ENCODE measurements at regions not wholly inside any gene's neighbourhood (a gene's known extent, or its start where the extent isn't known, plus 50 kb on each side); places are given as distances from the start of the nearest gene placed in this dataset.

GRCh38 chr13:85590231-85590931, 208.8 kb downstream of the SLITRK6 start:
- no peak overlapping the region for H3K9ac ChIP-seq
- no peak overlapping the region for H2AFZ ChIP-seq
- no peak overlapping the region for H3K4me2 ChIP-seq (ENCODE audit: unreplicated experiment)
- TF ChIP-seq EZH2 (IDR thresholded peaks at IDR 0.05; ENCODE audit: insufficient read depth, poor library complexity, severe bottlenecking) (no peak), EZH2phosphoT487 (IDR thresholded peaks at IDR 0.05; ENCODE audit: insufficient read depth, low read depth) (no peak)
- H3K4me1 ChIP-seq (ENCODE audit: insufficient read depth) = no peaks in the 10 kb centered on the region
- no peaks in the 10 kb centered on the region for H3F3A ChIP-seq (ENCODE audit: insufficient read depth)
- in situ Hi-C loops (cut with MboI) = no loop called here
- DNase-seq = no peak
- no peaks in the 10 kb centered on the region for H3K9me3 ChIP-seq (ENCODE audit: low read depth)
- H3K27me3 ChIP-seq (replicated peaks; ENCODE audit: insufficient read depth) = no peaks in the 10 kb centered on the region
- H3K27ac ChIP-seq = no peak overlapping the region
- H3K4me3 ChIP-seq = no peak overlapping the region
- H3K36me3 ChIP-seq (ENCODE audit: low read depth) = no peaks in the 10 kb centered on the region
- no peaks in the 10 kb centered on the region for H3K9me2 ChIP-seq (ENCODE audit: insufficient read depth)
- H4K20me1 ChIP-seq (ENCODE audit: insufficient read depth) = no peaks in the 10 kb centered on the region
- no peaks in the 10 kb centered on the region for H3K79me2 ChIP-seq (ENCODE audit: insufficient read depth)
- WGBS, 2 experiments (ENCODE audit: low coverage in 1 of 2, low lambda C conversion rate in 2 of 2, missing lambda C conversion rate in 2 of 2) = 14 to 23% methylated on average over 2 of the region's 2 CpGs

- no peak overlapping the region for H2AFZ ChIP-seq
- no peaks in the 10 kb centered on the region for H3K9me2 ChIP-seq (ENCODE audit: insufficient read depth)
- no peak for DNase-seq
- H3K9ac ChIP-seq = no peak overlapping the region
- no peaks in the 10 kb centered on the region for H3F3A ChIP-seq (ENCODE audit: insufficient read depth)
- H3K4me1 ChIP-seq (ENCODE audit: insufficient read depth) = no peaks in the 10 kb centered on the region
- no peaks in the 10 kb centered on the region for H3K79me2 ChIP-seq (ENCODE audit: insufficient read depth)
- H3K4me3 ChIP-seq = no peak overlapping the region
- no peaks in the 10 kb centered on the region for H4K20me1 ChIP-seq (ENCODE audit: insufficient read depth)
- WGBS, 2 experiments (ENCODE audit: low coverage in 1 of 2, low lambda C conversion rate in 2 of 2, missing lambda C conversion rate in 2 of 2) = 26 to 34% methylated on average over 5 of the region's 5 CpGs
- in situ Hi-C loops (cut with MboI) = no loop called here
- TF ChIP-seq EZH2 (IDR thresholded peaks at IDR 0.05; ENCODE audit: insufficient read depth, poor library complexity, severe bottlenecking) = no peak
- TF ChIP-seq EZH2phosphoT487 (IDR thresholded peaks at IDR 0.05; ENCODE audit: insufficient read depth, low read depth) = no peak
- no peaks in the 10 kb centered on the region for H3K27me3 ChIP-seq (replicated peaks; ENCODE audit: insufficient read depth)
- no peaks in the 10 kb centered on the region for H3K9me3 ChIP-seq (ENCODE audit: low read depth)
- no peak overlapping the region for H3K4me2 ChIP-seq (ENCODE audit: unreplicated experiment)
- no peak overlapping the region for H3K27ac ChIP-seq
- H3K36me3 ChIP-seq (ENCODE audit: low read depth) = no peaks in the 10 kb centered on the region
Measured at GRCh38 chr13:85589021-85589420, 210.2 kb downstream of the SLITRK6 start.

- H3K36me3 ChIP-seq (ENCODE audit: low read depth) = no peaks in the 10 kb centered on the region
- no peak overlapping the region for H2AFZ ChIP-seq
- no peak overlapping the region for H3K27ac ChIP-seq
- H3K79me2 ChIP-seq (ENCODE audit: insufficient read depth) = no peaks in the 10 kb centered on the region
- no peak for TF ChIP-seq EZH2phosphoT487 (IDR thresholded peaks at IDR 0.05; ENCODE audit: insufficient read depth, low read depth)
- no peak for TF ChIP-seq EZH2 (IDR thresholded peaks at IDR 0.05; ENCODE audit: insufficient read depth, poor library complexity, severe bottlenecking)
- H3K27me3 ChIP-seq (replicated peaks; ENCODE audit: insufficient read depth) = no peaks in the 10 kb centered on the region
- H3K9me2 ChIP-seq (ENCODE audit: insufficient read depth) = no peaks in the 10 kb centered on the region
- no peak for DNase-seq
- H3F3A ChIP-seq (ENCODE audit: insufficient read depth) = no peaks in the 10 kb centered on the region
- no peaks in the 10 kb centered on the region for H3K9me3 ChIP-seq (ENCODE audit: low read depth)
- H3K4me1 ChIP-seq (ENCODE audit: insufficient read depth) = no peaks in the 10 kb centered on the region
- WGBS, 2 experiments (ENCODE audit: low coverage in 1 of 2, low lambda C conversion rate in 2 of 2, missing lambda C conversion rate in 2 of 2) = 31 to 39% methylated on average over 3 of the region's 3 CpGs
- no peak overlapping the region for H3K4me3 ChIP-seq
- in situ Hi-C loops (cut with MboI) = no loop called here
- H3K9ac ChIP-seq = no peak overlapping the region
- no peak overlapping the region for H3K4me2 ChIP-seq (ENCODE audit: unreplicated experiment)
- H4K20me1 ChIP-seq (ENCODE audit: insufficient read depth) = no peaks in the 10 kb centered on the region
Measured at GRCh38 chr13:85588359-85588758, 210.9 kb downstream of the SLITRK6 start.

- Histone ChIP-seq H3K36me3 (ENCODE audit: low read depth) (no peaks in the 10 kb centered on the region), H4K20me1 (ENCODE audit: insufficient read depth) (no peaks in the 10 kb centered on the region), H3K79me2 (ENCODE audit: insufficient read depth) (no peaks in the 10 kb centered on the region), H3K27ac (no peak overlapping the region), H2AFZ (no peak overlapping the region), H3K9ac (no peak overlapping the region), H3K4me3 (no peak overlapping the region), H3K4me1 (ENCODE audit: insufficient read depth) (no peaks in the 10 kb centered on the region), H3K27me3 (replicated peaks; ENCODE audit: insufficient read depth) (no peaks in the 10 kb centered on the region), H3K9me3 (ENCODE audit: low read depth) (no peaks in the 10 kb centered on the region), H3K9me2 (ENCODE audit: insufficient read depth) (no peaks in the 10 kb centered on the region), H3K4me2 (ENCODE audit: unreplicated experiment) (no peak overlapping the region), H3F3A (ENCODE audit: insufficient read depth) (no peaks in the 10 kb centered on the region)
- DNase-seq = no peak
- no peak for TF ChIP-seq EZH2phosphoT487 (IDR thresholded peaks at IDR 0.05; ENCODE audit: insufficient read depth, low read depth)
- no peak for TF ChIP-seq EZH2 (IDR thresholded peaks at IDR 0.05; ENCODE audit: insufficient read depth, poor library complexity, severe bottlenecking)
- in situ Hi-C loops (cut with MboI) = no loop called here
Measured at GRCh38 chr13:85586856-85587255, 212.4 kb downstream of the SLITRK6 start.

GRCh38 chr13:85586422-85586831, 212.8 kb downstream of the SLITRK6 start:
- Histone ChIP-seq H3K4me3 (no peak overlapping the region), H3K9ac (no peak overlapping the region), H3K36me3 (ENCODE audit: low read depth) (no peaks in the 10 kb centered on the region), H3K9me3 (ENCODE audit: low read depth) (no peaks in the 10 kb centered on the region), H2AFZ (no peak overlapping the region), H3K79me2 (ENCODE audit: insufficient read depth) (no peaks in the 10 kb centered on the region), H3F3A (ENCODE audit: insufficient read depth) (no peaks in the 10 kb centered on the region), H3K27ac (no peak overlapping the region), H3K4me2 (ENCODE audit: unreplicated experiment) (no peak overlapping the region), H3K9me2 (ENCODE audit: insufficient read depth) (no peaks in the 10 kb centered on the region), H3K27me3 (replicated peaks; ENCODE audit: insufficient read depth) (no peaks in the 10 kb centered on the region), H3K4me1 (ENCODE audit: insufficient read depth) (no peaks in the 10 kb centered on the region), H4K20me1 (ENCODE audit: insufficient read depth) (no peaks in the 10 kb centered on the region)
- in situ Hi-C loops (cut with MboI) = no loop called here
- TF ChIP-seq EZH2 (IDR thresholded peaks at IDR 0.05; ENCODE audit: insufficient read depth, poor library complexity, severe bottlenecking) (no peak), EZH2phosphoT487 (IDR thresholded peaks at IDR 0.05; ENCODE audit: insufficient read depth, low read depth) (no peak)
- DNase-seq = no peak
- WGBS, 2 experiments (ENCODE audit: low coverage in 1 of 2, low lambda C conversion rate in 2 of 2, missing lambda C conversion rate in 2 of 2) = 20 to 22% methylated on average over 1 of the region's 1 CpG
